Lung microvascular endothelial cell (primary cell): ENCODE measurements at regions not wholly inside any gene's neighbourhood (a gene's known extent, or its start where the extent isn't known, plus 50 kb on each side); places are given as distances from the start of the nearest gene placed in this dataset.

Experiments
- DNase-seq, 2 donors: peaks; one replicate each; pipeline versions ENCODE4 v3.0.0 to v3.0.0-alpha.2; 2010; ENCODE audit warnings: low read depth in 2 of 2

- DNase-seq = no peak
Observed at GRCh38 chrX:109842611-109843010, 109.6 kb upstream of the ACSL4 start.

- no peak for DNase-seq
Observed at GRCh38 chrX:109843963-109844751, 111.1 kb upstream of the ACSL4 start.

GRCh38 chrX:109844986-109845385 lies 111.9 kb upstream of the ACSL4 start:
- no peak for DNase-seq

GRCh38 chrX:109845996-109846395 lies 112.9 kb upstream of the ACSL4 start:
- no peak for DNase-seq

GRCh38 chrX:109847257-109848187 lies 114.5 kb upstream of the ACSL4 start:
- DNase-seq = peak in 1 of 2 donors; percentile 38

- DNase-seq = no peak
Observed at GRCh38 chrX:109848461-109849050, 115.5 kb upstream of the ACSL4 start.

GRCh38 chrX:109854096-109854495 lies 121.0 kb upstream of the ACSL4 start:
- no peak for DNase-seq

- peak in 1 of 2 donors; percentile 31 for DNase-seq
Observed at GRCh38 chrX:109855501-109855900, 122.4 kb upstream of the ACSL4 start.

GRCh38 chrX:109856974-109857373 lies 123.9 kb upstream of the ACSL4 start:
- DNase-seq = peak; percentile 48 to 63

GRCh38 chrX:109857584-109858228 lies 124.6 kb upstream of the ACSL4 start:
- DNase-seq = peak; percentile 49 to 59

- no peak for DNase-seq
Observed at GRCh38 chrX:109858602-109859341, 125.7 kb upstream of the ACSL4 start.

- DNase-seq = no peak
Observed at GRCh38 chrX:109859651-109860050, 126.6 kb upstream of the ACSL4 start.

GRCh38 chrX:109862433-109862832 lies 129.4 kb upstream of the ACSL4 start:
- no peak for DNase-seq

GRCh38 chrX:109863811-109864210 lies 130.8 kb upstream of the ACSL4 start:
- no peak for DNase-seq

- DNase-seq = no peak
Observed at GRCh38 chrX:109871121-109871888, 131.6 kb upstream of the TMEM164 start.

- DNase-seq = peak in 1 of 2 donors; percentile 40
Observed at GRCh38 chrX:109872021-109872732, 130.7 kb upstream of the TMEM164 start.

- DNase-seq = no peak
Observed at GRCh38 chrX:109873574-109873973, 129.3 kb upstream of the TMEM164 start.

GRCh38 chrX:109873983-109874382 lies 128.9 kb upstream of the TMEM164 start:
- no peak for DNase-seq

- DNase-seq = no peak
Observed at GRCh38 chrX:109874548-109874947, 128.4 kb upstream of the TMEM164 start.
